Neural crest cell (in vitro differentiated cells): ENCODE measurements at regions not wholly inside any gene's neighbourhood (a gene's known extent, or its start where the extent isn't known, plus 50 kb on each side); places are given as distances from the start of the nearest gene placed in this dataset.

ENCODE experiments used
- DNase-seq: peaks from one replicate; pipeline ENCODE4 v3.0.0; 2021; ENCODE audit warnings: low read depth, mixed read lengths, low spot score
- H3K27ac Mint-ChIP-seq: one replicate; pipeline ENCODE4 v1.8.0; 2021; ENCODE audit warnings: mild to moderate bottlenecking, mixed read lengths; ENCODE audit not compliant: unreplicated experiment
- H3K27me3 Mint-ChIP-seq: 2 replicates; pipeline ENCODE4 v1.8.0; 2021; ENCODE audit warnings: low read depth, mild to moderate bottlenecking, mixed read lengths
- H3K36me3 Mint-ChIP-seq: 2 replicates; pipeline ENCODE4 v1.8.0; 2021; ENCODE audit warnings: low read depth, mild to moderate bottlenecking, mixed read lengths
- H3K4me1 Mint-ChIP-seq: 2 replicates; pipeline ENCODE4 v1.8.0; 2021; ENCODE audit warnings: mixed read lengths
- H3K4me3 Mint-ChIP-seq: one replicate; pipeline ENCODE4 v1.8.0; 2021; ENCODE audit warnings: mild to moderate bottlenecking, mixed read lengths
- H3K9me3 Mint-ChIP-seq: 2 replicates; pipeline ENCODE4 v1.8.0; 2021; ENCODE audit warnings: mixed read lengths
- TF ChIP-seq, protein P1 (sequence below): fragments of 200-600 bp; sonication (generic); conservative IDR thresholded peaks from 2 replicates; pipeline ENCODE4 v1.5.0; 2021; ENCODE audit warnings: antibody characterized with exemption, mild to moderate bottlenecking

DNA sequence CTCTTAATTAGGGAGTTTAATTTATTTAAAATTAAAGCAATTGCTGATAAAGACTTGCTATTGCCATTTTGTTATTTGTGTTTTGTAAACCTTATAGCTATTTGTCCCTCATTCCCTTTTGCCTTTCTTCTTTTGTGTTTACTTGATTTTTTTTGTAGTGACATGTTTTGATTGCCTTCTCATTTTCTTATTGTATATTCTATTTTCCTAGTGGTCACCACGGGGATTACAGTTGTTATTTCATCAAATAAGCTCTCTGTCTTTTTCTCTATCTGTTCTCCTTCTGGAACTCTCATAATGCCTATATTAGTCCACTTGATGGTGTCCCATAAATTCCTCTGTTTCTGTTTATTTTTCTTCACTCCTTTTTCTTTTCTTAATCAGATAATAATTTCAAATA, 64.4 kb upstream of the FRY start:
- Mint-ChIP-seq H3K27me3 (no peaks in the 10 kb centered on the region), H3K36me3 (no peaks in the 10 kb centered on the region), H3K4me1 (peaks cover 5% of the 10 kb centered on the region), H3K4me3 (no peak overlapping the region), H3K9me3 (peaks cover 13% of the 10 kb centered on the region), H3K27ac (no peak overlapping the region)
- DNase-seq: no peak
- TF ChIP-seq, protein P1, sequence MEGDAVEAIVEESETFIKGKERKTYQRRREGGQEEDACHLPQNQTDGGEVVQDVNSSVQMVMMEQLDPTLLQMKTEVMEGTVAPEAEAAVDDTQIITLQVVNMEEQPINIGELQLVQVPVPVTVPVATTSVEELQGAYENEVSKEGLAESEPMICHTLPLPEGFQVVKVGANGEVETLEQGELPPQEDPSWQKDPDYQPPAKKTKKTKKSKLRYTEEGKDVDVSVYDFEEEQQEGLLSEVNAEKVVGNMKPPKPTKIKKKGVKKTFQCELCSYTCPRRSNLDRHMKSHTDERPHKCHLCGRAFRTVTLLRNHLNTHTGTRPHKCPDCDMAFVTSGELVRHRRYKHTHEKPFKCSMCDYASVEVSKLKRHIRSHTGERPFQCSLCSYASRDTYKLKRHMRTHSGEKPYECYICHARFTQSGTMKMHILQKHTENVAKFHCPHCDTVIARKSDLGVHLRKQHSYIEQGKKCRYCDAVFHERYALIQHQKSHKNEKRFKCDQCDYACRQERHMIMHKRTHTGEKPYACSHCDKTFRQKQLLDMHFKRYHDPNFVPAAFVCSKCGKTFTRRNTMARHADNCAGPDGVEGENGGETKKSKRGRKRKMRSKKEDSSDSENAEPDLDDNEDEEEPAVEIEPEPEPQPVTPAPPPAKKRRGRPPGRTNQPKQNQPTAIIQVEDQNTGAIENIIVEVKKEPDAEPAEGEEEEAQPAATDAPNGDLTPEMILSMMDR: peak; percentile 59

DNA sequence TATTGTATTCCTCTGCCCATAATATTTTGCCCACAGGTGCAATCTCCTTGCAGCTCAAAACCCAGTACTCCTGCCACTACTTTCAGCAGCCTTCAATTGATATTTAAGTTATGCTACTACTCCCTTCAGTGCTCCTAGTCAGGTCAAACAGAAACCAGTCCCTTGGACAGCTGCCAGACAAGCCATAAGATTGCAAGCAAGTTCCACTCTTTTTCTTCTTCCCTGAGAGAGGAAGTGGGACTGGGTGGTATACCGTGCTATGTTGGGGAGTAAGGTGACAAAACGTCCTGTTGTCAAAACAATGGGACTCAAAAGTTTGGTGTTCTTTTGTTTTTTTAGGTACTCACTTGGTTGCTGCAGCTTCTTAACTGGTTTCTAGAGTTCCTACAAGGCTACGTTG, 63.1 kb upstream of the FRY start:
- TF ChIP-seq, protein P1: no peak
- peaks cover 5% of the 10 kb centered on the region for H3K4me1 Mint-ChIP-seq
- peaks cover 13% of the 10 kb centered on the region for H3K9me3 Mint-ChIP-seq
- no peak overlapping the region for H3K27ac Mint-ChIP-seq
- H3K27me3 Mint-ChIP-seq: no peaks in the 10 kb centered on the region
- DNase-seq: no peak
- H3K36me3 Mint-ChIP-seq: no peaks in the 10 kb centered on the region
- no peak overlapping the region for H3K4me3 Mint-ChIP-seq

DNA sequence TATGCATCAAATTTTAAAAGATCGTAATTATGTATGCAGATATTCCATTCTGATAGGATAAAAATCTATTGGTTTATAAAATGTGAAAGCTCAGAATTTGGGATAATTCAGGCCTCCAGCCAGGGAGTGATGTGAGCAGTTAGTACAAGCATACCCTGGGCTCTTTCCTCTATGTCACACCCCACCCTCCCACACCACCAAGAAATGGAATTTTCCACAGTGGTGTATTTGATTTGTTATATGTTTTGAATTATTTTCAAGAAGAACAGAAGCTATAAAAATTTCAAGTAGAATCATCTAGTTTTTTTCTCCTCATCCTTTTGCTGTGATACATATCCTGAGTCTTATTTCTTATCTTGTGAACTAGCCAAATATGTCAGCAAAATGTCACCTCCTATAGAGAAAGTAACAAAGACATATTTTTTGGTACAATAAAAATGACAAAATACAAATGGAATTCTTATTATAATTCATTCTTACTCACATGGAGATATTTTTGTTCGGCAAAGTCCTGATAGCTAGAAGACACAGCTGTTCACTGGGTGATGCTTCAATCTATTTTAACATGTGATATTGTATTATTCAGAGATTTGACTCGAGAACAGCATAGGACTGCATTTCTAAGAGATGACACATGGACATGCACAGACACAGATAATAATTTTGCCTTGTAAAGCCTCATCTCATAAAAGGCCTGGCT, 61.2 kb upstream of the FRY start:
- Mint-ChIP-seq H3K4me3 (no peak overlapping the region), H3K27ac (no peak overlapping the region), H3K4me1 (peaks cover 3% of the 10 kb centered on the region), H3K36me3 (no peaks in the 10 kb centered on the region), H3K27me3 (no peaks in the 10 kb centered on the region), H3K9me3 (peaks cover 16% of the 10 kb centered on the region)
- TF ChIP-seq, protein P1: no peak
- DNase-seq: no peak

DNA sequence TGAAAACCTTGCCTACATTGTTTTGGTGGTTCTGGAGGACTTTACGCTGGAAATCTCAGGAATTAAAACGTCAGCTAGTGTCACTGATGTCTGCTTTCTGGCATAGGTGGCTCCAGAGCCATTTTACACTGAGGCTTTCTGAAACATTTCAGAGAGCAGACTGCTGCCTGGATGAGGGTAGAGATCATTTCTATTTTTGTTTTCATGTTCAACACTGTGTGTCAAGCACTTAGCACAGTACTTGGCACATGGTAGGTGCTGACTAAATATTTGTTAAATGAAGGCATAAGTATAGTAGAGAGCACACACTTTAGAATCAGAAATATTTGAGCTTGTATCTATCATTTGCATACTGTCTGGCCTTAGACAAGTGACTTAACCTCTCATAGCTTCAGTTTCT, 59.1 kb upstream of the FRY start:
- H3K27me3 Mint-ChIP-seq: no peaks in the 10 kb centered on the region

DNA sequence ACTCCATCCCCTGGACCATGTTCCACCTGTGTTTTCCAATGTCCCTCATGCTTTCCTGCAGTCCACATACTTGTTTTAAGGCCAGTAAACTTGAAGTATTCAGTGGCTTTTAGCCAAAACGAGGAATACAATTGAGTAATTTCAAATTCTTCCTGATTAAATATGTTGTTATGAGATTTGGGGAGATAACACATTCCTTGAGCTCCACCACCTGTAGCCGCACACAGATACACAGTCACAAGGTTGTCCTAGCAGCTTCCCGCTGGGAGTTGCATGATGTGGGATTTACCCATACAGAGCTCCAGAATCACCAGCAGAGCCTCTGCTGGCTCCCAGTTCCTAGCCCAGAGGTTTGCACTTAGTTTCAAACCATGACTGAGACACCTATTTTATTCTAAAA, 53.6 kb upstream of the FRY start:
- Mint-ChIP-seq H3K27ac (no peak overlapping the region), H3K9me3 (peaks cover 5% of the 10 kb centered on the region), H3K27me3 (peaks cover 3% of the 10 kb centered on the region), H3K4me3 (no peak overlapping the region), H3K36me3 (no peaks in the 10 kb centered on the region), H3K4me1 (no peaks in the 10 kb centered on the region)
- TF ChIP-seq, protein P1: no peak
- DNase-seq: no peak

More for the DNA sequence above, 59.1 kb upstream of the FRY start:
- H3K4me1 Mint-ChIP-seq: no peaks in the 10 kb centered on the region
- H3K27ac Mint-ChIP-seq: no peak overlapping the region
- TF ChIP-seq, protein P1: no peak
- no peak overlapping the region for H3K4me3 Mint-ChIP-seq
- no peak for DNase-seq
- H3K9me3 Mint-ChIP-seq: peaks cover 10% of the 10 kb centered on the region
- H3K36me3 Mint-ChIP-seq: no peaks in the 10 kb centered on the region
